ENCODE measurements at regions not wholly inside any gene's neighbourhood (a gene's known extent, or its start where the extent isn't known, plus 50 kb on each side); places are given as distances from the start of the nearest gene placed in this dataset.

DNA sequence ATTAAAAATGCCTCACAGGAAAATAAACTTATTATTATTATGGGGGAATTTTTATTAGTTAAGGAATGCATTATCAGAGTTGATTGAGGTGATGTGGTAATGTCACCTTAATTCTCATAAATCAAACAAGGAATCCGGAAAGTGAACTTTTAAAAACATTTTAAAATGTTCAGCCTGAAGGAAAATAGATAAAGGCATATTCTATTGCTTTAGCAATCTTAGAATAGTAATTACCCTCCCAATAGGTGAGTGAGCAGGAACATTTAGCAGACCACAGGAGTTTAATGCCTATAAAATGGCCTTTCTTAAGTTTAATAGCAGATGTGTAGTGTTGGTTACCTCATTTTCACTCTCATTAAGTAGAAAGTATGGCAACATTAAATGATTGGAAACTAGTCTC is 160.9 kb upstream of the MAD2L1 start:
- TF ChIP-seq, protein P1, sequence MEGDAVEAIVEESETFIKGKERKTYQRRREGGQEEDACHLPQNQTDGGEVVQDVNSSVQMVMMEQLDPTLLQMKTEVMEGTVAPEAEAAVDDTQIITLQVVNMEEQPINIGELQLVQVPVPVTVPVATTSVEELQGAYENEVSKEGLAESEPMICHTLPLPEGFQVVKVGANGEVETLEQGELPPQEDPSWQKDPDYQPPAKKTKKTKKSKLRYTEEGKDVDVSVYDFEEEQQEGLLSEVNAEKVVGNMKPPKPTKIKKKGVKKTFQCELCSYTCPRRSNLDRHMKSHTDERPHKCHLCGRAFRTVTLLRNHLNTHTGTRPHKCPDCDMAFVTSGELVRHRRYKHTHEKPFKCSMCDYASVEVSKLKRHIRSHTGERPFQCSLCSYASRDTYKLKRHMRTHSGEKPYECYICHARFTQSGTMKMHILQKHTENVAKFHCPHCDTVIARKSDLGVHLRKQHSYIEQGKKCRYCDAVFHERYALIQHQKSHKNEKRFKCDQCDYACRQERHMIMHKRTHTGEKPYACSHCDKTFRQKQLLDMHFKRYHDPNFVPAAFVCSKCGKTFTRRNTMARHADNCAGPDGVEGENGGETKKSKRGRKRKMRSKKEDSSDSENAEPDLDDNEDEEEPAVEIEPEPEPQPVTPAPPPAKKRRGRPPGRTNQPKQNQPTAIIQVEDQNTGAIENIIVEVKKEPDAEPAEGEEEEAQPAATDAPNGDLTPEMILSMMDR (conservative IDR thresholded peaks at IDR 0.05; ENCODE audit: low read depth in 2 of 2): no peak
- TF ChIP-seq EZH2 (IDR thresholded peaks at IDR 0.05; ENCODE audit: low read depth, unreplicated experiment) (no peak), POLR2AphosphoS5 (IDR thresholded peaks at IDR 0.05; ENCODE audit: low read depth) (no peak), EZH2phosphoT487 (IDR thresholded peaks at IDR 0.05; ENCODE audit: unreplicated experiment) (no peak), JUNB (IDR thresholded peaks at IDR 0.05; ENCODE audit: unreplicated experiment) (no peak), NANOG (IDR thresholded peaks at IDR 0.05; ENCODE audit: borderline replicate concordance) (no peak)
- TF ChIP-seq, protein P2, sequence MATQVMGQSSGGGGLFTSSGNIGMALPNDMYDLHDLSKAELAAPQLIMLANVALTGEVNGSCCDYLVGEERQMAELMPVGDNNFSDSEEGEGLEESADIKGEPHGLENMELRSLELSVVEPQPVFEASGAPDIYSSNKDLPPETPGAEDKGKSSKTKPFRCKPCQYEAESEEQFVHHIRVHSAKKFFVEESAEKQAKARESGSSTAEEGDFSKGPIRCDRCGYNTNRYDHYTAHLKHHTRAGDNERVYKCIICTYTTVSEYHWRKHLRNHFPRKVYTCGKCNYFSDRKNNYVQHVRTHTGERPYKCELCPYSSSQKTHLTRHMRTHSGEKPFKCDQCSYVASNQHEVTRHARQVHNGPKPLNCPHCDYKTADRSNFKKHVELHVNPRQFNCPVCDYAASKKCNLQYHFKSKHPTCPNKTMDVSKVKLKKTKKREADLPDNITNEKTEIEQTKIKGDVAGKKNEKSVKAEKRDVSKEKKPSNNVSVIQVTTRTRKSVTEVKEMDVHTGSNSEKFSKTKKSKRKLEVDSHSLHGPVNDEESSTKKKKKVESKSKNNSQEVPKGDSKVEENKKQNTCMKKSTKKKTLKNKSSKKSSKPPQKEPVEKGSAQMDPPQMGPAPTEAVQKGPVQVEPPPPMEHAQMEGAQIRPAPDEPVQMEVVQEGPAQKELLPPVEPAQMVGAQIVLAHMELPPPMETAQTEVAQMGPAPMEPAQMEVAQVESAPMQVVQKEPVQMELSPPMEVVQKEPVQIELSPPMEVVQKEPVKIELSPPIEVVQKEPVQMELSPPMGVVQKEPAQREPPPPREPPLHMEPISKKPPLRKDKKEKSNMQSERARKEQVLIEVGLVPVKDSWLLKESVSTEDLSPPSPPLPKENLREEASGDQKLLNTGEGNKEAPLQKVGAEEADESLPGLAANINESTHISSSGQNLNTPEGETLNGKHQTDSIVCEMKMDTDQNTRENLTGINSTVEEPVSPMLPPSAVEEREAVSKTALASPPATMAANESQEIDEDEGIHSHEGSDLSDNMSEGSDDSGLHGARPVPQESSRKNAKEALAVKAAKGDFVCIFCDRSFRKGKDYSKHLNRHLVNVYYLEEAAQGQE (IDR thresholded peaks at IDR 0.05; ENCODE audit: unreplicated experiment): no peak
- TF ChIP-seq, protein P3, sequence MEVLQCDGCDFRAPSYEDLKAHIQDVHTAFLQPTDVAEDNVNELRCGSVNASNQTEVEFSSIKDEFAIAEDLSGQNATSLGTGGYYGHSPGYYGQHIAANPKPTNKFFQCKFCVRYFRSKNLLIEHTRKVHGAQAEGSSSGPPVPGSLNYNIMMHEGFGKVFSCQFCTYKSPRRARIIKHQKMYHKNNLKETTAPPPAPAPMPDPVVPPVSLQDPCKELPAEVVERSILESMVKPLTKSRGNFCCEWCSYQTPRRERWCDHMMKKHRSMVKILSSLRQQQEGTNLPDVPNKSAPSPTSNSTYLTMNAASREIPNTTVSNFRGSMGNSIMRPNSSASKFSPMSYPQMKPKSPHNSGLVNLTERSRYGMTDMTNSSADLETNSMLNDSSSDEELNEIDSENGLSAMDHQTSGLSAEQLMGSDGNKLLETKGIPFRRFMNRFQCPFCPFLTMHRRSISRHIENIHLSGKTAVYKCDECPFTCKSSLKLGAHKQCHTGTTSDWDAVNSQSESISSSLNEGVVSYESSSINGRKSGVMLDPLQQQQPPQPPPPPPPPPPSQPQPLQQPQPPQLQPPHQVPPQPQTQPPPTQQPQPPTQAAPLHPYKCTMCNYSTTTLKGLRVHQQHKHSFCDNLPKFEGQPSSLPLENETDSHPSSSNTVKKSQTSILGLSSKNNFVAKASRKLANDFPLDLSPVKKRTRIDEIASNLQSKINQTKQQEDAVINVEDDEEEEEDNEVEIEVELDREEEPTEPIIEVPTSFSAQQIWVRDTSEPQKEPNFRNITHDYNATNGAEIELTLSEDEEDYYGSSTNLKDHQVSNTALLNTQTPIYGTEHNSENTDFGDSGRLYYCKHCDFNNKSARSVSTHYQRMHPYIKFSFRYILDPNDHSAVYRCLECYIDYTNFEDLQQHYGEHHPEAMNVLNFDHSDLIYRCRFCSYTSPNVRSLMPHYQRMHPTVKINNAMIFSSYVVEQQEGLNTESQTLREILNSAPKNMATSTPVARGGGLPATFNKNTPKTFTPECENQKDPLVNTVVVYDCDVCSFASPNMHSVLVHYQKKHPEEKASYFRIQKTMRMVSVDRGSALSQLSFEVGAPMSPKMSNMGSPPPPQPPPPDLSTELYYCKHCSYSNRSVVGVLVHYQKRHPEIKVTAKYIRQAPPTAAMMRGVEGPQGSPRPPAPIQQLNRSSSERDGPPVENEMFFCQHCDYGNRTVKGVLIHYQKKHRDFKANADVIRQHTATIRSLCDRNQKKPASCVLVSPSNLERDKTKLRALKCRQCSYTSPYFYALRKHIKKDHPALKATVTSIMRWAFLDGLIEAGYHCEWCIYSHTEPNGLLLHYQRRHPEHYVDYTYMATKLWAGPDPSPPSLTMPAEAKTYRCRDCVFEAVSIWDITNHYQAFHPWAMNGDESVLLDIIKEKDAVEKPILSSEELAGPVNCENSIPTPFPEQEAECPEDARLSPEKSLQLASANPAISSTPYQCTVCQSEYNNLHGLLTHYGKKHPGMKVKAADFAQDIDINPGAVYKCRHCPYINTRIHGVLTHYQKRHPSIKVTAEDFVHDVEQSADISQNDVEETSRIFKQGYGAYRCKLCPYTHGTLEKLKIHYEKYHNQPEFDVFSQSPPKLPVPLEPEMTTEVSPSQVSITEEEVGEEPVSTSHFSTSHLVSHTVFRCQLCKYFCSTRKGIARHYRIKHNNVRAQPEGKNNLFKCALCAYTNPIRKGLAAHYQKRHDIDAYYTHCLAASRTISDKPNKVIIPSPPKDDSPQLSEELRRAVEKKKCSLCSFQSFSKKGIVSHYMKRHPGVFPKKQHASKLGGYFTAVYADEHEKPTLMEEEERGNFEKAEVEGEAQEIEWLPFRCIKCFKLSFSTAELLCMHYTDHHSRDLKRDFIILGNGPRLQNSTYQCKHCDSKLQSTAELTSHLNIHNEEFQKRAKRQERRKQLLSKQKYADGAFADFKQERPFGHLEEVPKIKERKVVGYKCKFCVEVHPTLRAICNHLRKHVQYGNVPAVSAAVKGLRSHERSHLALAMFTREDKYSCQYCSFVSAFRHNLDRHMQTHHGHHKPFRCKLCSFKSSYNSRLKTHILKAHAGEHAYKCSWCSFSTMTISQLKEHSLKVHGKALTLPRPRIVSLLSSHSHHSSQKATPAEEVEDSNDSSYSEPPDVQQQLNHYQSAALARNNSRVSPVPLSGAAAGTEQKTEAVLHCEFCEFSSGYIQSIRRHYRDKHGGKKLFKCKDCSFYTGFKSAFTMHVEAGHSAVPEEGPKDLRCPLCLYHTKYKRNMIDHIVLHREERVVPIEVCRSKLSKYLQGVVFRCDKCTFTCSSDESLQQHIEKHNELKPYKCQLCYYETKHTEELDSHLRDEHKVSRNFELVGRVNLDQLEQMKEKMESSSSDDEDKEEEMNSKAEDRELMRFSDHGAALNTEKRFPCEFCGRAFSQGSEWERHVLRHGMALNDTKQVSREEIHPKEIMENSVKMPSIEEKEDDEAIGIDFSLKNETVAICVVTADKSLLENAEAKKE (CRISPR knock-in tag; IDR thresholded peaks at IDR 0.05): no peak
